ENCODE measurements at regions not wholly inside any gene's neighbourhood (a gene's known extent, or its start where the extent isn't known, plus 50 kb on each side); places are given as distances from the start of the nearest gene placed in this dataset.

- Histone ChIP-seq H3K79me2 (ENCODE audit: control insufficient read depth, insufficient read depth, low read length) (no peaks in the 10 kb centered on the region), H3K27ac (ENCODE audit: insufficient read depth, low read length) (no peak overlapping the region), H3K36me3 (ENCODE audit: control insufficient read depth, insufficient read depth, low read length) (no peaks in the 10 kb centered on the region), H3K9ac (ENCODE audit: insufficient read depth, low read length) (no peak overlapping the region), H4K20me1 (ENCODE audit: control insufficient read depth, extremely low read depth, insufficient read depth, low read length) (no peaks in the 10 kb centered on the region), H3K9me3 (ENCODE audit: control insufficient read depth, insufficient read depth, low read depth, low read length) (no peaks in the 10 kb centered on the region), H3K4me3 (replicated peaks in 1 of 4; ENCODE audit: control extremely low read depth in 1 of 4, insufficient read depth in 1 of 4, low read depth in 3 of 4, low read length in 4 of 4) (no peak overlapping the region), H3K4me1 (ENCODE audit: control insufficient read depth, extremely low read depth, insufficient read depth, low read length) (no peaks in the 10 kb centered on the region), H3K4me2 (ENCODE audit: extremely low read depth, insufficient read depth, low read length) (no peak overlapping the region), H3K27me3 (ENCODE audit: control insufficient read depth, insufficient read depth, low read length) (no peaks in the 10 kb centered on the region), H2AFZ (ENCODE audit: low read length) (no peak overlapping the region)
- no peak for DNase-seq (ENCODE audit: low read depth in 2 of 2)
- TF ChIP-seq CTCF (conservative IDR thresholded peaks at IDR 0.05 in 1 of 2, IDR thresholded peaks at IDR 0.05 in 1 of 2; ENCODE audit: low read depth in 1 of 2, low read length in 2 of 2) (no peak), EZH2 (IDR thresholded peaks at IDR 0.05; ENCODE audit: low read length, missing control alignments) (no peak)
These were observed 502.5 kb downstream of the SPRY1 start for GRCh38 chr4:123898946-123899666.

GRCh38 chr4:123904882-123905281, 508.3 kb downstream of the SPRY1 start:
- Histone ChIP-seq H3K27ac (ENCODE audit: insufficient read depth, low read length) (no peak overlapping the region), H3K9ac (ENCODE audit: insufficient read depth, low read length) (no peak overlapping the region), H2AFZ (ENCODE audit: low read length) (no peak overlapping the region), H3K79me2 (ENCODE audit: control insufficient read depth, insufficient read depth, low read length) (no peaks in the 10 kb centered on the region), H4K20me1 (ENCODE audit: control insufficient read depth, extremely low read depth, insufficient read depth, low read length) (no peaks in the 10 kb centered on the region), H3K4me2 (ENCODE audit: extremely low read depth, insufficient read depth, low read length) (no peak overlapping the region), H3K27me3 (ENCODE audit: control insufficient read depth, insufficient read depth, low read length) (no peaks in the 10 kb centered on the region), H3K4me3 (replicated peaks in 1 of 4; ENCODE audit: control extremely low read depth in 1 of 4, insufficient read depth in 1 of 4, low read depth in 3 of 4, low read length in 4 of 4) (no peak overlapping the region), H3K36me3 (ENCODE audit: control insufficient read depth, insufficient read depth, low read length) (no peaks in the 10 kb centered on the region), H3K9me3 (ENCODE audit: control insufficient read depth, insufficient read depth, low read depth, low read length) (no peaks in the 10 kb centered on the region), H3K4me1 (ENCODE audit: control insufficient read depth, extremely low read depth, insufficient read depth, low read length) (no peaks in the 10 kb centered on the region)
- TF ChIP-seq CTCF (conservative IDR thresholded peaks at IDR 0.05 in 1 of 2, IDR thresholded peaks at IDR 0.05 in 1 of 2; ENCODE audit: low read depth in 1 of 2, low read length in 2 of 2): no peak
- TF ChIP-seq EZH2 (IDR thresholded peaks at IDR 0.05; ENCODE audit: low read length, missing control alignments): no peak
- DNase-seq (ENCODE audit: low read depth in 2 of 2): no peak

- TF ChIP-seq CTCF (conservative IDR thresholded peaks at IDR 0.05 in 1 of 2, IDR thresholded peaks at IDR 0.05 in 1 of 2; ENCODE audit: low read depth in 1 of 2, low read length in 2 of 2) (no peak), EZH2 (IDR thresholded peaks at IDR 0.05; ENCODE audit: low read length, missing control alignments) (no peak)
- Histone ChIP-seq H3K27me3 (ENCODE audit: control insufficient read depth, insufficient read depth, low read length) (no peaks in the 10 kb centered on the region), H3K9me3 (ENCODE audit: control insufficient read depth, insufficient read depth, low read depth, low read length) (no peaks in the 10 kb centered on the region), H4K20me1 (ENCODE audit: control insufficient read depth, extremely low read depth, insufficient read depth, low read length) (no peaks in the 10 kb centered on the region), H3K4me1 (ENCODE audit: control insufficient read depth, extremely low read depth, insufficient read depth, low read length) (no peaks in the 10 kb centered on the region), H3K4me3 (replicated peaks in 1 of 4; ENCODE audit: control extremely low read depth in 1 of 4, insufficient read depth in 1 of 4, low read depth in 3 of 4, low read length in 4 of 4) (no peak overlapping the region), H3K9ac (ENCODE audit: insufficient read depth, low read length) (no peak overlapping the region), H3K79me2 (ENCODE audit: control insufficient read depth, insufficient read depth, low read length) (no peaks in the 10 kb centered on the region), H3K27ac (ENCODE audit: insufficient read depth, low read length) (no peak overlapping the region), H2AFZ (ENCODE audit: low read length) (no peak overlapping the region), H3K36me3 (ENCODE audit: control insufficient read depth, insufficient read depth, low read length) (no peaks in the 10 kb centered on the region), H3K4me2 (ENCODE audit: extremely low read depth, insufficient read depth, low read length) (no peak overlapping the region)
- DNase-seq (ENCODE audit: low read depth in 2 of 2): no peak
These were observed 517.0 kb downstream of the SPRY1 start for GRCh38 chr4:123913598-123913997.

Data from fibroblast of lung (primary cell).